ENCODE measurements at regions not wholly inside any gene's neighbourhood (a gene's known extent, or its start where the extent isn't known, plus 50 kb on each side); places are given as distances from the start of the nearest gene placed in this dataset.
"Not testable (repeated sequence)": the region's sequence is repeated elsewhere in the genome, so short reads cannot be mapped to it uniquely, and the experiment has no call there.

DNA sequence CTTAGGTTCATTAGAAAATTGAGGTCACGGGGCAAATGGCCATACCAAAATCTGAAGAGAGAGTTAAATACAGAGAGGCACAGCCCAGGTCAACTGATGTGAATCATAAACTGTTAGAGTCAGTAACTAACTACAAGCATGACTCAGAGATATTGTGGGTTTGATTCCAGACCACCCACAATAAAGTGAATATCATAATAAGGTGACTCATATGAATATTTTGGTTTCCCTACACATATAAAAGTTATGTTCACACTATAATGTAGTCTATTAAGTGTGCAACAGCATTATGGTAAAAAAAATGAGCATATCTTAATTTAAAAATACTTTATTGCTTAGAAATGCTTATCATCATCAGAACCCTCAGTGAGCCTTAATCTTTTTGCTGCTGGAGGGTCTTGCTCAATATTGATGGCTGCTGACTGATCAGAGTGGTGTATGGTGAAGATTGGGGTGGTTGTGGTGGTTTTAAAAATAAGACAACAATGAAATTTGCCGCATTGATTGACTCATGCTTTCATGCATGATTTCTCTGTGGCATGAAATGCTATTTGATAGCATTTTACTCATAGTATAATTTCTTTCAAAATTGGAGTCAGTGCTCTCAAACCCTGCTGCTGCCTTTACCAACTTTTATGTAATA is 53.1 kb upstream of the EDIL3 start:
- Histone ChIP-seq H3K4me1 (ENCODE audit: control insufficient read depth, insufficient read depth, low read length) (no peaks in the 10 kb centered on the region), H3K4me3 (ENCODE audit: low read depth, low read length) (no peak overlapping the region), H3K27ac (ENCODE audit: low read depth, low read length) (no peak overlapping the region), H3K27me3 (ENCODE audit: control insufficient read depth, insufficient read depth, low read length) (no peaks in the 10 kb centered on the region), H3K9ac (ENCODE audit: low read length) (no peak overlapping the region), H3K9me3 (ENCODE audit: control insufficient read depth, insufficient read depth, low read depth, low read length) (no peaks in the 10 kb centered on the region), H3K36me3 (ENCODE audit: control insufficient read depth, insufficient read depth, low read length) (no peaks in the 10 kb centered on the region)

DNA sequence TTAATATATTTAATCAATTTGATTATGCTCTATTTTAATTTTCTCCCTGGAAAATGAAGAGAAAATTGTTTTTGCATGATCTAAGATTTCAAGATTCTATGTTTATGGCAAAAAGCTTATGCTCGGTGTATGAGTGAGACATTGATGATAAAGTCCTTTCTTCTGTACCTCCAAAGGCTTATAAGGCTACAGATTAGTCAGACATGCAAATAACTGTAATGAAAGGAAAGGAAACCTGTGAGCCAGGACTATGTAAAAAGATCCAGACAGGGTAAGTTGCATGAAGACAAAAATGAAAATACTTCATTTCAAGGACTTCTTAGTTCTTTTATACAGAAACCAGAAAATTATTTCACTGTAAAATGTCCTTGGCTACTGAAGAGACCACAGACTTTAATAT is 52.2 kb upstream of the EDIL3 start:
- H3K9me3 ChIP-seq (ENCODE audit: control insufficient read depth, insufficient read depth, low read depth, low read length) = no peaks in the 10 kb centered on the region
- H3K27ac ChIP-seq (ENCODE audit: low read depth, low read length) = no peak overlapping the region
- H3K4me3 ChIP-seq (ENCODE audit: low read depth, low read length) = no peak overlapping the region
- H3K36me3 ChIP-seq (ENCODE audit: control insufficient read depth, insufficient read depth, low read length) = no peaks in the 10 kb centered on the region
- no peak overlapping the region for H3K9ac ChIP-seq (ENCODE audit: low read length)
- no peaks in the 10 kb centered on the region for H3K4me1 ChIP-seq (ENCODE audit: control insufficient read depth, insufficient read depth, low read length)
- no peaks in the 10 kb centered on the region for H3K27me3 ChIP-seq (ENCODE audit: control insufficient read depth, insufficient read depth, low read length)

DNA sequence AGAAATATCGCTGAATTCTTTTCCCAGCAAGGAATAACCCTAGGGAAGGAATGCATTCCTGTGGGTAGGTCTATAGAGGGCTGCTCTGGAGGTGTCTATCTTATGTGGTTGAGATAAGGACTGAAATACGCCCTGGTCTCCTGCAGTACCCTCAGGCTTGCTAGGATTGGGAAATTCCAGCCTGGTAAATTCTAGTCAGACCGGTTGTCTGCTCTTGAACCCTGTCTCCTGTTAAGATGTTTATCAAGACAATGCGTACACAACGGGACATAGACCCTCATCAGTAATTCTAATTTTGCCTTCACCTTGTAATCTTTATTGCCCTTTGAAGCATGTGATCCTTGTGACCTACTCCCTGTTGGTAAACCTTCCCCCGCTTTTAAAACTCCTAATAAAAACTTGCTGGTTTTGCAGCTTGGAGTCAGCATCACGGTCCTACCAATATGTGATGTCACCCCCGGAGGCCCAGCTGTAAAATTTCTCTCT is 51.2 kb upstream of the EDIL3 start:
- H3K27me3 ChIP-seq (ENCODE audit: control insufficient read depth, insufficient read depth, low read length); H3K9ac ChIP-seq (ENCODE audit: low read length); H3K4me1 ChIP-seq (ENCODE audit: control insufficient read depth, insufficient read depth, low read length); H3K36me3 ChIP-seq (ENCODE audit: control insufficient read depth, insufficient read depth, low read length); H3K9me3 ChIP-seq (ENCODE audit: control insufficient read depth, insufficient read depth, low read depth, low read length); H3K27ac ChIP-seq (ENCODE audit: low read depth, low read length); H3K4me3 ChIP-seq (ENCODE audit: low read depth, low read length): not testable (repeated sequence)

Measured in HUES6 (cell line).